ENCODE measurements at regions not wholly inside any gene's neighbourhood (a gene's known extent, or its start where the extent isn't known, plus 50 kb on each side); places are given as distances from the start of the nearest gene placed in this dataset.

DNA sequence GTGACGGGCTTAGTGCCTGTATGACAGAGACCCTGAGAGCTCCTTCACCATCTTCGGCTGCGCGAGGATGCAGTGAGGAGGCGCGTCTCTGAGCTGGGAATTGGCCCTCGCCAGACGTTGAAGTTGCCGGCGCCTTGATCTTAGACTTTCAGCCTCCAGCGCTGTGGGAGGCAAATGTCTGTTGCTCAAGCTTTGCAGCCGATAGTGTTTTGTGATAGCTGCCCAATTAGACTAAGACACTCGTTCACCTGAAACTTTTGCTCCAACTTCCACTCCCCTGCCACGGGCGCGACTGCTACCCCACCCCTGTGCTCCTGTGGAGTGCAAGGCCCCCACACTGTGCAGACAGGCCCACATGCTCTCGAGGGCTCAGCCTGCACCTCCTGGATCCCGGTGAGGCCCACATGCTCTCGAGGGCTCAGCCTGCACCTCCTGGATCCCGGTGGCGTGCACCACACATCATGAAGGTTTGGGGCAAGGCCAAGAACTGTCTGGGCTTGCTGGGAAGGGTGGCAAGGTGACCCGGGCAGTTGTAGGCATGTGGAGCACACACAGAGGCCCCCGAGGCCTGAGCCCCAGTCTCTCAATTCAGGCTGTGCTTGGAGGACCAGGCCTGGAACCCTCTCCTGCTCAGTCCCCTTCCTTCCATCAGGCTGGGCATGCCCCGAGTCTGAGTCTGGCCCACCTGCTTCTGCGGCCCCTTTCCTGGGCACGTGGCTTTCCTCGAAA, 324.6 kb downstream of the TMEM121 start:
- TF ChIP-seq EZH2 (IDR thresholded peaks at IDR 0.05; ENCODE audit: low read length, missing control alignments): no peak
- TF ChIP-seq, protein P1, sequence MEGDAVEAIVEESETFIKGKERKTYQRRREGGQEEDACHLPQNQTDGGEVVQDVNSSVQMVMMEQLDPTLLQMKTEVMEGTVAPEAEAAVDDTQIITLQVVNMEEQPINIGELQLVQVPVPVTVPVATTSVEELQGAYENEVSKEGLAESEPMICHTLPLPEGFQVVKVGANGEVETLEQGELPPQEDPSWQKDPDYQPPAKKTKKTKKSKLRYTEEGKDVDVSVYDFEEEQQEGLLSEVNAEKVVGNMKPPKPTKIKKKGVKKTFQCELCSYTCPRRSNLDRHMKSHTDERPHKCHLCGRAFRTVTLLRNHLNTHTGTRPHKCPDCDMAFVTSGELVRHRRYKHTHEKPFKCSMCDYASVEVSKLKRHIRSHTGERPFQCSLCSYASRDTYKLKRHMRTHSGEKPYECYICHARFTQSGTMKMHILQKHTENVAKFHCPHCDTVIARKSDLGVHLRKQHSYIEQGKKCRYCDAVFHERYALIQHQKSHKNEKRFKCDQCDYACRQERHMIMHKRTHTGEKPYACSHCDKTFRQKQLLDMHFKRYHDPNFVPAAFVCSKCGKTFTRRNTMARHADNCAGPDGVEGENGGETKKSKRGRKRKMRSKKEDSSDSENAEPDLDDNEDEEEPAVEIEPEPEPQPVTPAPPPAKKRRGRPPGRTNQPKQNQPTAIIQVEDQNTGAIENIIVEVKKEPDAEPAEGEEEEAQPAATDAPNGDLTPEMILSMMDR (conservative IDR thresholded peaks at IDR 0.05 in 1 of 2, IDR thresholded peaks at IDR 0.05 in 1 of 2; ENCODE audit: low read depth in 1 of 2, low read length in 2 of 2): no peak
- DNase-seq (ENCODE audit: low read depth in 2 of 2): no peak
- H3K79me2 ChIP-seq (ENCODE audit: control insufficient read depth, insufficient read depth, low read length): no peaks in the 10 kb centered on the region
- no peaks in the 10 kb centered on the region for H4K20me1 ChIP-seq (ENCODE audit: control insufficient read depth, extremely low read depth, insufficient read depth, low read length)
- no peak overlapping the region for H3K27ac ChIP-seq (ENCODE audit: insufficient read depth, low read length)
- no peak overlapping the region for H3K4me2 ChIP-seq (ENCODE audit: extremely low read depth, insufficient read depth, low read length)
- H3K9me3 ChIP-seq (ENCODE audit: control insufficient read depth, insufficient read depth, low read depth, low read length): no peaks in the 10 kb centered on the region
- H3K9ac ChIP-seq (ENCODE audit: insufficient read depth, low read length): no peak overlapping the region
- no peaks in the 10 kb centered on the region for H3K36me3 ChIP-seq (ENCODE audit: control insufficient read depth, insufficient read depth, low read length)
- H3K4me3 ChIP-seq (replicated peaks in 1 of 4; ENCODE audit: control extremely low read depth in 1 of 4, insufficient read depth in 1 of 4, low read depth in 3 of 4, low read length in 4 of 4): no peak overlapping the region
- H2AFZ ChIP-seq (ENCODE audit: low read length): no peak overlapping the region
- no peaks in the 10 kb centered on the region for H3K27me3 ChIP-seq (ENCODE audit: control insufficient read depth, insufficient read depth, low read length)
- H3K4me1 ChIP-seq (ENCODE audit: control insufficient read depth, extremely low read depth, insufficient read depth, low read length): no peaks in the 10 kb centered on the region

DNA sequence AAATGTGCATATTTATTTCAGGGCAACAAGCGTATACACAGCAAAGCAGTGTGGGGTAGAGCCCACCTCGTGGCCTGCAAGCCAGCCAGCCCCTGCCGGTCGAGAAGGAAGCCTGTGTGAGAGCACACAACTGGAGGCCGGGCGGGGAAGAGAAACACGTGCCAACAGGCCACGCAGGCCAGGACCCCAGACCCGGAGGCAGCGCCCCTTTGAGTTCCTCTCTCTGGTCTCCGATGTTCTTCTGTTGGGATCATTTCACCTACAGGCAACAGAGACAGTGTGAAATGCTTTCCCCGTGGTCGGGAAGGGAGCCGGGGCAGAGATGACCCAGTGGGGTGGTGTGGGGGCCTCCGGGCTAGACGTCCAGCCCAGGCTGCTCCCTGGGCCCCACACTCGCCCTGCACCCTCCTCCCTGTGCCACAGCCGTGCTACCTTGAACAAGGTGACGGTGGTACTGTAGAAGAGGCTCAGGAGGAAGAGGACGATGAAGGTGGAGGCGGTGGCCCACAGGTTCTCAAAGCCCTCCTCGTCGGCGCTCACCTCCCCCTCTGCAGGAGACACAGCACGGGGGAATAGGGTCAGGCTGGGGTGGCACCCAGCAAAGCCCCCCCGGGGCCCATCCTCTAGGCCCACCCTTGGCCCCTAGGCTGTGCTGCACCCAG, 325.5 kb downstream of the TMEM121 start:
- H3K79me2 ChIP-seq (ENCODE audit: control insufficient read depth, insufficient read depth, low read length): no peaks in the 10 kb centered on the region
- H4K20me1 ChIP-seq (ENCODE audit: control insufficient read depth, extremely low read depth, insufficient read depth, low read length): no peaks in the 10 kb centered on the region
- H3K9me3 ChIP-seq (ENCODE audit: control insufficient read depth, insufficient read depth, low read depth, low read length): no peaks in the 10 kb centered on the region
- no peaks in the 10 kb centered on the region for H3K27me3 ChIP-seq (ENCODE audit: control insufficient read depth, insufficient read depth, low read length)
- no peaks in the 10 kb centered on the region for H3K36me3 ChIP-seq (ENCODE audit: control insufficient read depth, insufficient read depth, low read length)
- H3K4me3 ChIP-seq (replicated peaks in 1 of 4; ENCODE audit: control extremely low read depth in 1 of 4, insufficient read depth in 1 of 4, low read depth in 3 of 4, low read length in 4 of 4): no peak overlapping the region
- H3K4me1 ChIP-seq (ENCODE audit: control insufficient read depth, extremely low read depth, insufficient read depth, low read length): no peaks in the 10 kb centered on the region
- H3K4me2 ChIP-seq (ENCODE audit: extremely low read depth, insufficient read depth, low read length): no peak overlapping the region
- TF ChIP-seq, protein P1 (conservative IDR thresholded peaks at IDR 0.05 in 1 of 2, IDR thresholded peaks at IDR 0.05 in 1 of 2; ENCODE audit: low read depth in 1 of 2, low read length in 2 of 2): no peak
- no peak for TF ChIP-seq EZH2 (IDR thresholded peaks at IDR 0.05; ENCODE audit: low read length, missing control alignments)
- DNase-seq (ENCODE audit: low read depth in 2 of 2): no peak
- no peak overlapping the region for H3K27ac ChIP-seq (ENCODE audit: insufficient read depth, low read length)
- no peak overlapping the region for H2AFZ ChIP-seq (ENCODE audit: low read length)
- H3K9ac ChIP-seq (ENCODE audit: insufficient read depth, low read length): no peak overlapping the region

DNA sequence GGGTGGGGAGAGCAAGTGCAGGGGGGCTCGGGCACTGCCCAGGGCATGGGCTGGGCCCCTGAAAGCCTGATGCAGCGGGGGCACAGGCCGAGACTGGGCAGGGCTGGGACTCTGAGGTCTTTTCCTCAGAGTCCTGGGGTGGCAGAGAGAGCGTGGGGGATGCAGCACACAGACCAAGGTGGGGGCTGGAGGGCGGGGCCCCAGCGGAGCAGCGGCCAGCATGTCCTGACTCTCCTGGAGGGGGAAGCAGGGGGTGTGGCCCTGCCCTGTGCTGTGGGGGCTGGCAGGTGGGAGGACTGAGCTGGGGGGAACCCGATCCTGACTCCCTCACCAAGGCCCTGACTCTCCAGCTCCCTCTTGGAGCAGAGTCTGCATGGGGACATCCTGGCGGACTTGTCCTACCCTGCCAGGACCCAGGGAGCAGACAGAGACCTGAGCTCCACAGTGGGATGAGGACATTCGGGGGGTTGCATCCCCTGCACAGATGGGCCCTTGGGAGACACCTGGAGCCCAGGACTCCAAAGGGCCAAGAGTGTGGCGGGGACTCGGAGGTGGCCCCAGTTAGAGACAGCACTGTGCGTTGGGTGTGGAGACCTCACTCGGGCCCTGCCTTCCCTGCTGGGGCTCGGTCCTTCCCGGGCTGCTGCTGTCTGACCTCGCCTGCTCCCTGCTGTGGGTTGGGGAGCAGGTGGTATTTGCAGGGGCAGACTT, 326.1 kb downstream of the TMEM121 start:
- no peaks in the 10 kb centered on the region for H4K20me1 ChIP-seq (ENCODE audit: control insufficient read depth, extremely low read depth, insufficient read depth, low read length)
- H3K4me2 ChIP-seq (ENCODE audit: extremely low read depth, insufficient read depth, low read length): no peak overlapping the region
- no peaks in the 10 kb centered on the region for H3K9me3 ChIP-seq (ENCODE audit: control insufficient read depth, insufficient read depth, low read depth, low read length)
- H3K27ac ChIP-seq (ENCODE audit: insufficient read depth, low read length): no peak overlapping the region
- H3K79me2 ChIP-seq (ENCODE audit: control insufficient read depth, insufficient read depth, low read length): no peaks in the 10 kb centered on the region
- no peaks in the 10 kb centered on the region for H3K36me3 ChIP-seq (ENCODE audit: control insufficient read depth, insufficient read depth, low read length)
- no peak overlapping the region for H3K9ac ChIP-seq (ENCODE audit: insufficient read depth, low read length)
- TF ChIP-seq EZH2 (IDR thresholded peaks at IDR 0.05; ENCODE audit: low read length, missing control alignments): no peak
- TF ChIP-seq, protein P1 (conservative IDR thresholded peaks at IDR 0.05 in 1 of 2, IDR thresholded peaks at IDR 0.05 in 1 of 2; ENCODE audit: low read depth in 1 of 2, low read length in 2 of 2): no peak
- H2AFZ ChIP-seq (ENCODE audit: low read length): no peak overlapping the region
- no peak overlapping the region for H3K4me3 ChIP-seq (replicated peaks in 1 of 4; ENCODE audit: control extremely low read depth in 1 of 4, insufficient read depth in 1 of 4, low read depth in 3 of 4, low read length in 4 of 4)
- DNase-seq (ENCODE audit: low read depth in 2 of 2): no peak
- no peaks in the 10 kb centered on the region for H3K4me1 ChIP-seq (ENCODE audit: control insufficient read depth, extremely low read depth, insufficient read depth, low read length)
- H3K27me3 ChIP-seq (ENCODE audit: control insufficient read depth, insufficient read depth, low read length): no peaks in the 10 kb centered on the region
